ENCODE measurements at regions not wholly inside any gene's neighbourhood (a gene's known extent, or its start where the extent isn't known, plus 50 kb on each side); places are given as distances from the start of the nearest gene placed in this dataset.

- no peak for DNase-seq
Observed at GRCh38 chr11:112882494-112883381, 78.5 kb upstream of the NCAM1 start.

DNA sequence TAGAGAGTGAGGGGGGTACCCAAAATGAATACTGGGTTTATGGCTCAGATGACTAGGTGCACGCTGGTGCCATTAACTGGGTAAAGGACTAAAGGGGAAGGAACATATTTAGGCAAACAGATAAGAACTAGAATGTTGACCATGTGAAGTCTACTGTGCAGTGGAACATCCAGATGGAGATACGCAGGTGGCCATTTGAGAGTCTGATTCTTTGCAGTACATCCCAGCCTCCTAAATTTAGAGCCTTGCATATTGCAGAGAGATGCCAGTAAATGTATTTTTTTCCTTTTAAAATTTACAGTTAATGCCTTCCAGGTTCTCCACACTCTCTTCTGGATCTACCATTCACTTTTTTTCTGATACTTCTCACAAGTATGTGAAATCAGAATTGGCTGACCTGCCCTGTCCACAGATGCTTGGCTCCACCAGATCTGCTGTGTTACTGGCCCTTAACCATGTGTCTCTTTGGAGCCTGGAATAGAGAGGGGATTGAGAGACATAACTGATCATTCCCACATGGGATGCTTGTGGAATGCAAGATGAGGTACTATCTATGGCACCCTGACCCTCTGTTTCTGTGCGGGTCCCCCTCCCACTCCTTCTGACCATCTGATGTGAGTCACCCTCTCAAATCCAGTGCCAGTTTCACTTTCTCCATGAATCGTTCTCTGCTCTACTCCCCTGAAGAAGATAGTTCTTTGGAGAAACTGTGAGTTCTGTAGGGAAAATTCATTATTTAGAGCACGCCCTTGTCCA lies 77.0 kb upstream of the NCAM1 start:
- DNase-seq, result no peak

DNA sequence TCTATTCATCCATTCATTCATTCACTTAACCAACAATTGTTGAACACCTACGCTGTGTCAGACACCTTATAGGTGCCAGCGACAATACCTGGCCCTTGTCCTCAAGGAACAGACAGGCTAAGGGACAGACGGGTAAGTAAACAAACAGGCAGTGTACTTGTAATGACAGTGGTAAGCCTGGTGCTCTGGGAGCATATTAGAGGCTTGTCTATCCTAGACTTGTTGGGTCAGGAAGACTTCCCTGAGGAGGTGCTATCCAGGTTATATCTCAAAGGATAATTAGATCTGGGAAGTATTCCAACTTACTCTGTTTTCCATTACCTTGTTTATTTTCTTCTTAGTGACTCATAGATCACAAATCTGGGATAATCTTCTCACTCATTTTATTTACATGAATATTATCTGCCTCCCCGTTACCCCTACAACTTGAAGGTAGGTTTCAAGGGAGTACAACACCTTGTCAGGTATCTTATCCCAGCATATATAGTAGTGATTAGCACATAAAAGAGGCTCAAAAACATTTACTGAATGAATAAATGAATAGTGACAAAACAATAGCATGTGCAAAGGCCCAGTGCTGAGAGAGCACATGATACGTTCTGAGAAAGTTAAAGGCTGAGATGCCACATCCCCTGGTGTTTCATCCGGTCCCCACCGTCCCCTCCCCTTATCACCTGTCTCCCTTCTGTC lies 75.3 kb upstream of the NCAM1 start:
- DNase-seq, result no peak

DNA sequence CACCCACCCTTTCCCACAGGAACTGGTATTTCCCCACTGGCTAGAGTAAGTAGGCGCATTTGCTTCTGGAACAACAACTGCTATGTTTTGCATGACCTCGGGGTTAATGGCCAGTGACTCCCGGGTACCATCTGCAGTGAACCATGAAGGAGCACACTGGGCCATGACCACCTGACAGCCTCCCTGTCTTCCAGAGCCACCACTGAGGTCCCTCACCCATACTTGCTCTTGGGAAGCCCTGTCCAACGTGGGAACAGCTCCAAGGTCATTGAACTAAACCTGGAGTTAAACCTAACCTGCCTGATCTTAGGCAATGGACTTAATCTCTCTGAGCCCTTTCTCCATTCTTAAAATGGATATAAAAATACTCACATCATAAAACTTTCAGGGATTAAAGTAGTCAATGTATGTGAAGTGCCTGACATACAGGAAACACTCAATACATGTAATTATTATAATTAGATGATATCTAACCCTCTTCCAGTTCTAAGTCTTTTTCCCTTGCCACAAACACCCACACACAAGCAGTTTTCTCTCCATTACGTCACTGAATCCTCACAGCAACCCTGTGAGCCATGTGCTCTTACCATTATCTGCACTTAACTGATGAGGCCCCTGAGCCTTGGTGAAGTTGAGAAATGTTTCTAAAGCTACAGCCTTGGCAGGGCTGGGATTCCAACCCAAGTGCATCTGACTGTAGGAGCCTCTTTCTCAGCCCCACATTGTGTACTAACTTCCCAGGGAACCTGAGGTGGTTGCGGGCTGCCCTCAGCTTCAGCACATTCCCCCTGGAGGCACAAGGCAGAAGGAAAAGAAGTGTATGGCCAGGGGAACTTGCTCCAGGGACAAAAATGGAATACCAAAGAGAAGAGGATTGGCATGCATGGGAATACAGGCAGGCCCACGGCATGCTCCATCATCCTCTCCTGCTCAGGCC lies 74.5 kb upstream of the NCAM1 start:
- no peak for DNase-seq

GRCh38 chr11:112889446-112889845 lies 71.8 kb upstream of the NCAM1 start:
- no peak for DNase-seq

- DNase-seq, result no peak
Observed at GRCh38 chr11:112899235-112900006, 61.8 kb upstream of the NCAM1 start.

- no peak for DNase-seq
Observed at GRCh38 chr11:112901924-112902323, 59.3 kb upstream of the NCAM1 start.

- DNase-seq, result no peak
Observed at GRCh38 chr11:112902361-112903011, 58.7 kb upstream of the NCAM1 start.

GRCh38 chr11:112903340-112903739 lies 57.9 kb upstream of the NCAM1 start:
- no peak for DNase-seq

GRCh38 chr11:112911124-112911523 lies 50.1 kb upstream of the NCAM1 start:
- DNase-seq, result no peak
